ENCODE measurements at regions not wholly inside any gene's neighbourhood (a gene's known extent, or its start where the extent isn't known, plus 50 kb on each side); places are given as distances from the start of the nearest gene placed in this dataset.

- Histone ChIP-seq H3K27ac (replicated peaks) (no peak overlapping the region), H3K4me3 (replicated peaks; ENCODE audit: insufficient read depth, low read length) (no peak overlapping the region), H3K27me3 (ENCODE audit: insufficient read depth, poor library complexity, severe bottlenecking) (no peaks in the 10 kb centered on the region)
- no peak for TF ChIP-seq POLR2AphosphoS5 (IDR thresholded peaks at IDR 0.05; ENCODE audit: low read depth)
- TF ChIP-seq GABPA (IDR thresholded peaks at IDR 0.05; ENCODE audit: low read depth) = no peak
- TF ChIP-seq SPI1 (IDR thresholded peaks at IDR 0.05; ENCODE audit: borderline replicate concordance, low read depth) = no peak
- no peak for DNase-seq (ENCODE audit: low read depth in 1 of 2, low spot score in 1 of 2)
Observed at GRCh38 chr3:168186293-168186983, 90.7 kb upstream of the GOLIM4 start.

- H3K4me3 ChIP-seq (replicated peaks; ENCODE audit: insufficient read depth, low read length) = no peak overlapping the region
- no peak for TF ChIP-seq POLR2AphosphoS5 (IDR thresholded peaks at IDR 0.05; ENCODE audit: low read depth)
- no peak for TF ChIP-seq GABPA (IDR thresholded peaks at IDR 0.05; ENCODE audit: low read depth)
- no peak for TF ChIP-seq SPI1 (IDR thresholded peaks at IDR 0.05; ENCODE audit: borderline replicate concordance, low read depth)
- TF ChIP-seq CTCF (IDR thresholded peaks at IDR 0.05; ENCODE audit: insufficient read depth, low read length) = no peak
- TF ChIP-seq REST (IDR thresholded peaks at IDR 0.05; ENCODE audit: insufficient replicate concordance, low read depth) = no peak
- no peak for DNase-seq (ENCODE audit: low read depth in 1 of 2, low spot score in 1 of 2)
- H3K27me3 ChIP-seq (ENCODE audit: insufficient read depth, poor library complexity, severe bottlenecking) = no peaks in the 10 kb centered on the region
- H3K27ac ChIP-seq (replicated peaks) = no peak overlapping the region
Observed at GRCh38 chr3:168183774-168184173, 88.0 kb upstream of the GOLIM4 start.

- no peak for DNase-seq (ENCODE audit: low read depth in 1 of 2, low spot score in 1 of 2)
- Histone ChIP-seq H3K27me3 (ENCODE audit: insufficient read depth, poor library complexity, severe bottlenecking) (no peaks in the 10 kb centered on the region), H3K27ac (replicated peaks) (no peak overlapping the region), H3K4me3 (replicated peaks; ENCODE audit: insufficient read depth, low read length) (no peak overlapping the region)
- TF ChIP-seq CTCF (IDR thresholded peaks at IDR 0.05; ENCODE audit: insufficient read depth, low read length) (no peak), REST (IDR thresholded peaks at IDR 0.05; ENCODE audit: insufficient replicate concordance, low read depth) (no peak), POLR2AphosphoS5 (IDR thresholded peaks at IDR 0.05; ENCODE audit: low read depth) (no peak), SPI1 (IDR thresholded peaks at IDR 0.05; ENCODE audit: borderline replicate concordance, low read depth) (no peak), GABPA (IDR thresholded peaks at IDR 0.05; ENCODE audit: low read depth) (no peak)
Observed at GRCh38 chr3:168168743-168169142, 73.0 kb upstream of the GOLIM4 start.

GRCh38 chr3:168165390-168166269, 69.9 kb upstream of the GOLIM4 start:
- Histone ChIP-seq H3K27me3 (ENCODE audit: insufficient read depth, poor library complexity, severe bottlenecking) (no peaks in the 10 kb centered on the region), H3K27ac (replicated peaks) (peak overlapping the region; percentile 40), H3K4me3 (replicated peaks; ENCODE audit: insufficient read depth, low read length) (no peak overlapping the region)
- DNase-seq (ENCODE audit: low read depth in 1 of 2, low spot score in 1 of 2) = peak; percentile 21 to 68
- TF ChIP-seq CTCF (IDR thresholded peaks at IDR 0.05; ENCODE audit: insufficient read depth, low read length) (peak; percentile 66), POLR2AphosphoS5 (IDR thresholded peaks at IDR 0.05; ENCODE audit: low read depth) (no peak)

Measured in HL-60 (cell line).